B cell (primary cell): ENCODE measurements at regions not wholly inside any gene's neighbourhood (a gene's known extent, or its start where the extent isn't known, plus 50 kb on each side); places are given as distances from the start of the nearest gene placed in this dataset.

Source experiments
- ATAC-seq: fragments of 200-7000 bp; cut with Tn5 transposase; one replicate; pipeline ENCODE4 v1.10.0; 2021; ENCODE audit warnings: low read depth, mild to moderate bottlenecking, moderate number of reproducible peaks, moderate library complexity
- CTCF ChIA-PET: fragments of 350-600 bp; sonication (Branson Sonifier 250); formaldehyde crosslinking; loops from one replicate; lab custom pipeline; 2021; ENCODE audit warnings: antibody characterized with exemption, inconsistent platforms; lab: Charles Lee
- POLR2A ChIA-PET: fragments of 350-600 bp; sonication (Branson Sonifier 250); formaldehyde crosslinking; loops from one replicate; lab custom pipeline; 2021; ENCODE audit warnings: antibody characterized with exemption; lab: Charles Lee
- DNase-seq: peaks from one replicate; pipeline ENCODE4 v3.0.0; 2013
- H2AFZ ChIP-seq: 2 replicates; pipeline ENCODE4 v1.6.1; 2012; ENCODE audit warnings: mild to moderate bottlenecking, low read depth, low read length; ENCODE audit not compliant: insufficient read depth, poor library complexity, severe bottlenecking
- H3K27ac ChIP-seq, 2 donors: 1 replicate in 1 of 2; 2 replicates in 1 of 2; pipeline ENCODE4 v1.5.1; 2012 to 2013; ENCODE audit warnings: low read length in 2 of 2, mild to moderate bottlenecking in 2 of 2, moderate library complexity in 1 of 2
- H3K27me3 ChIP-seq, 4 experiments: fragments of 200-600 bp in 1 of 4; sonication (generic) in 1 of 4; replicated peaks in 1 of 4; 1 replicate in 2 of 4; 2 replicates in 2 of 4; pipeline versions ENCODE4 v1.6.1 to v1.7.0; 2013 to 2016; ENCODE audit warnings: low read length in 3 of 4, mild to moderate bottlenecking in 2 of 4, mixed read lengths in 1 of 4, moderate library complexity in 1 of 4; ENCODE audit not compliant: insufficient read depth in 4 of 4, control insufficient read depth in 3 of 4; ENCODE audit errors: control extremely low read depth in 1 of 4
- H3K36me3 ChIP-seq, 2 experiments: replicated peaks in 1 of 2; 1 replicate in 1 of 2; 2 replicates in 1 of 2; pipeline versions ENCODE4 v1.6.1 to v1.7.1; 2013; ENCODE audit warnings: low read length in 1 of 2; ENCODE audit not compliant: insufficient read depth in 2 of 2, control insufficient read depth in 1 of 2; ENCODE audit errors: control extremely low read depth in 1 of 2, extremely low read depth in 1 of 2
- H3K4me1 ChIP-seq, 2 donors: fragments of 200-600 bp in 1 of 2; sonication (generic) in 1 of 2; 1 replicate in 1 of 2; 2 replicates in 1 of 2; pipeline versions ENCODE4 v1.5.1 to v1.6.1; 2013 to 2017; ENCODE audit warnings: low read length in 2 of 2; ENCODE audit not compliant: control insufficient read depth in 2 of 2, insufficient read depth in 2 of 2
- H3K4me2 ChIP-seq: replicated peaks from 2 replicates; pipeline ENCODE3; 2012; ENCODE audit warnings: mild to moderate bottlenecking, low read depth, low read length; ENCODE audit not compliant: poor library complexity, severe bottlenecking
- H3K4me3 ChIP-seq, 5 experiments: fragments of 200-600 bp in 1 of 5; sonication (generic) in 1 of 5; 1 replicate in 3 of 5; 2 replicates in 2 of 5; pipeline versions ENCODE4 v1.5.1 to v1.7.0; 2011 to 2016; ENCODE audit warnings: low read length in 4 of 5, mild to moderate bottlenecking in 4 of 5, low read depth in 2 of 5, control low read depth in 1 of 5, moderate library complexity in 1 of 5; ENCODE audit not compliant: insufficient read depth in 1 of 5; ENCODE audit errors: control extremely low read depth in 1 of 5, extremely low read depth in 1 of 5
- H3K79me2 ChIP-seq: fragments of 200-600 bp; sonication (generic); one replicate; pipeline ENCODE4 v1.6.0; 2016; ENCODE audit warnings: low read length; ENCODE audit not compliant: control insufficient read depth, insufficient read depth
- H3K9ac ChIP-seq: fragments of 200-600 bp; sonication (generic); 2 replicates; pipeline ENCODE4 v1.6.1; 2017; ENCODE audit warnings: mild to moderate bottlenecking, low read length, moderate library complexity
- H3K9me3 ChIP-seq, 3 donors: one replicate each; pipeline versions ENCODE4 v1.6.1 to v1.7.1; 2013; ENCODE audit warnings: low read length in 2 of 3; ENCODE audit not compliant: control insufficient read depth in 2 of 3, insufficient read depth in 1 of 3; ENCODE audit errors: control extremely low read depth in 1 of 3
- H4K20me1 ChIP-seq: 2 replicates; pipeline ENCODE4 v1.6.0; 2012; ENCODE audit warnings: mild to moderate bottlenecking, low read length; ENCODE audit not compliant: insufficient read depth, control insufficient read depth, poor library complexity, severe bottlenecking
- H3K27ac Mint-ChIP-seq: one replicate; pipeline ENCODE4 v1.8.0; 2021; ENCODE audit warnings: mixed read lengths
- H3K27me3 Mint-ChIP-seq: one replicate; pipeline ENCODE4 v1.8.0; 2021; ENCODE audit warnings: mixed read lengths
- H3K4me1 Mint-ChIP-seq: one replicate; pipeline ENCODE4 v1.8.0; 2021; ENCODE audit warnings: mixed read lengths
- H3K4me3 Mint-ChIP-seq: one replicate; pipeline ENCODE4 v1.8.0; 2021; ENCODE audit warnings: mixed read lengths
- H3K9me3 Mint-ChIP-seq: one replicate; pipeline ENCODE4 v1.8.0; 2022; ENCODE audit warnings: mixed read lengths; ENCODE audit not compliant: insufficient read depth
- EZH2 ChIP-seq: IDR thresholded peaks from 2 replicates; pipeline ENCODE4 v1.6.1; 2012; ENCODE audit warnings: borderline replicate concordance, low read depth, mild to moderate bottlenecking, moderate library complexity, low read length; ENCODE audit not compliant: insufficient read depth, poor library complexity, severe bottlenecking
- WGBS: methylation state at CpG from one replicate; pipeline ENCODE4 v1.1.5; 2013; ENCODE audit warnings: missing lambda C conversion rate; ENCODE audit not compliant: insufficient coverage; 5-methylcytosine and 5-hydroxymethylcytosine counted together
- intact Hi-C: fragments of 100-400 bp; cut with micrococcal nuclease; formaldehyde crosslinking; loops from one replicate; pipeline ENCODE4 v1.10.0; 2022
- TF ChIP-seq, protein P1 (sequence below): fragments of 200-600 bp; IDR thresholded peaks from one replicate; pipeline ENCODE4 v1.8.0; 2022; ENCODE audit warnings: antibody characterized with exemption, mild to moderate bottlenecking

DNA sequence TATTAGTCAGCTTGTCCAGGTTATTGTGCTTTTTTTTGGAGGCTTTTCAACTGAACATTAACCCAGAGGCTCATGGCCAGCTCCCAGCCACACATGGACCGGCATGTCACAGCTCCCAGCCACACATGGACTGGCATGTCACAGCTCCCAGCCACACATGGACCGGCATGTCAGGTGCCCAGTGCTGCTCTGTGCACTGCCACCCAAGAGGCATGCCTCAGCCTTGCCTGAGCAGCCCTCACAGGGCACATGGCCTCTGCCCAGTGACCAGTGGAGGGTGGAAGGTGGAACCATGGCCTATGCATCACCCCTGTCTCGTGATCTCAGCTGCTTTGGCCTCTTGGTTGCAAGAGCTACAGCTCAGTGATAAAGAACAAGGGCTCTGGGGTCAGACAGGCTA, 119.8 kb downstream of the OAT start:
- H3K9me3 ChIP-seq, result peaks cover 0 to 28% (median 9%) of the 10 kb centered on the region in 3 donors
- H3K4me1 ChIP-seq, result no peaks in the 10 kb centered on the region
- Mint-ChIP-seq H3K27me3 (no peaks in the 10 kb centered on the region), H3K27ac (no peak overlapping the region), H3K4me1 (no peaks in the 10 kb centered on the region), H3K9me3 (peaks cover 7% of the 10 kb centered on the region), H3K4me3 (no peak overlapping the region)
- no peak for TF ChIP-seq EZH2
- TF ChIP-seq, protein P1, sequence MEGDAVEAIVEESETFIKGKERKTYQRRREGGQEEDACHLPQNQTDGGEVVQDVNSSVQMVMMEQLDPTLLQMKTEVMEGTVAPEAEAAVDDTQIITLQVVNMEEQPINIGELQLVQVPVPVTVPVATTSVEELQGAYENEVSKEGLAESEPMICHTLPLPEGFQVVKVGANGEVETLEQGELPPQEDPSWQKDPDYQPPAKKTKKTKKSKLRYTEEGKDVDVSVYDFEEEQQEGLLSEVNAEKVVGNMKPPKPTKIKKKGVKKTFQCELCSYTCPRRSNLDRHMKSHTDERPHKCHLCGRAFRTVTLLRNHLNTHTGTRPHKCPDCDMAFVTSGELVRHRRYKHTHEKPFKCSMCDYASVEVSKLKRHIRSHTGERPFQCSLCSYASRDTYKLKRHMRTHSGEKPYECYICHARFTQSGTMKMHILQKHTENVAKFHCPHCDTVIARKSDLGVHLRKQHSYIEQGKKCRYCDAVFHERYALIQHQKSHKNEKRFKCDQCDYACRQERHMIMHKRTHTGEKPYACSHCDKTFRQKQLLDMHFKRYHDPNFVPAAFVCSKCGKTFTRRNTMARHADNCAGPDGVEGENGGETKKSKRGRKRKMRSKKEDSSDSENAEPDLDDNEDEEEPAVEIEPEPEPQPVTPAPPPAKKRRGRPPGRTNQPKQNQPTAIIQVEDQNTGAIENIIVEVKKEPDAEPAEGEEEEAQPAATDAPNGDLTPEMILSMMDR, result no peak
- 93% methylated on average over 3 of the region's 3 CpGs for WGBS
- H3K27me3 ChIP-seq, result no peaks in the 10 kb centered on the region
- ChIA-PET POLR2A (no interaction called here), CTCF (no interaction called here)
- intact Hi-C loops, result no loop called here
- H3K36me3 ChIP-seq, result no peaks in the 10 kb centered on the region
- no peak overlapping the region for H3K4me2 ChIP-seq
- H3K27ac ChIP-seq, result no peak overlapping the region
- no peak overlapping the region for H2AFZ ChIP-seq
- H3K9ac ChIP-seq, result no peak overlapping the region
- no peaks in the 10 kb centered on the region for H4K20me1 ChIP-seq
- ATAC-seq (no peak), DNase-seq (no peak)
- no peak overlapping the region for H3K4me3 ChIP-seq
- H3K79me2 ChIP-seq, result no peaks in the 10 kb centered on the region

DNA sequence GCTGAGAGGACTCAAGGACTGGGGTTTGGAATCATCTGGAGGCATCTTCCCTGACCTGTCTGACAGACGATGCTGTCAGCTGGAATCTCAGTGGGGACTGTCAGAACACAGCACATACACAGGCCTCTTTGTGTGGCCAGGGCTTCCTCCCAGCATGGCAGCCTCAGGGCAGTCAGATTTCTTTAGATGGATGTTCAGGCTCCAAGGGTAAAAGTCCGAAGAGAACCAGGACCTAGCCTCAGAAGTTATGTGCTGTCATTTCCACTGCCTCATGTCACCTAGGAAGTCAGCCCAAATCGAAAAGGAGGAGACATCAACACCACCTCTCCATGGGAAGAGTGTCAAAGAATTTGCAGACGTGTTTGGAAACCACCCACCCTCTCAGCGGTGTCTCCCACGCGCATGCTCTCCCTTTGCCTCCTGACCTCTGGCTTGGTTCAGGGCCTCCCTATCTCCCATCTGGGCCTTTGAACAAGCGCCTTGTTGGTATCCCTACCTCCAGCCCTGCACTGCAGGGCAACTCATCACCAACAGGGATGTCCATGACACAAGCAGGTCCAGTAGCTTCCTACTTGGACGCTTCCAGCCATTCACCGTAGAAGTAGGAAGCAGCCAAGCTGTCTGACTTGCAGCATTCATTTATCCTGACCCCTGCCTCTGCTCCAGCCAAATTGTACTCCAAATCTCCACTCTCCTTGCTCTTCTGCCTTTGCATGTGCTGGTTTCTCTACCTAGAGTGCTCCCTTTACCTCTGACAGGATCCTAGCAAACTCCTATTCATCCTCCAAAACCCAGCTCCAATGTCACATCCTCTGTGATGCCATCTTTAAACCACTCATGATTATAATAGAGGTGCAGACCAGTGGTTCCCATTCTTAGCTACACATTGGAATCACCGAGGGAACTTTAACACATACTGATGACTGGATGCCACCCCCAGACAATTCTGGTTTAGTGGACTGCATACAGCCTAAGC, 121.6 kb downstream of the OAT start:
- Mint-ChIP-seq H3K27ac (no peak overlapping the region), H3K27me3 (no peaks in the 10 kb centered on the region), H3K4me3 (no peak overlapping the region), H3K4me1 (no peaks in the 10 kb centered on the region), H3K9me3 (peaks cover 7% of the 10 kb centered on the region)
- DNase-seq, result no peak
- no peak overlapping the region for H3K9ac ChIP-seq
- H3K4me2 ChIP-seq, result no peak overlapping the region
- no peaks in the 10 kb centered on the region for H3K36me3 ChIP-seq
- no peak overlapping the region for H2AFZ ChIP-seq
- ChIA-PET POLR2A (no interaction called here), CTCF (interaction anchor here (0.5 to 1.6 kb wide), 3 partner anchors 92 to 530 kb away, joined by 3 to 5 read pairs (median 4); no protein-coding TSS in a partner anchor)
- intact Hi-C loops, result no loop called here
- 93% methylated on average over 11 of the region's 11 CpGs for WGBS
- no peaks in the 10 kb centered on the region for H3K79me2 ChIP-seq
- no peak for ATAC-seq
- H3K27ac ChIP-seq, result no peak overlapping the region
- peaks cover 0 to 28% (median 9%) of the 10 kb centered on the region in 3 donors for H3K9me3 ChIP-seq
- no peaks in the 10 kb centered on the region for H3K27me3 ChIP-seq
- TF ChIP-seq EZH2, result no peak
- TF ChIP-seq, protein P1, result no peak
- H3K4me1 ChIP-seq, result no peaks in the 10 kb centered on the region
- H4K20me1 ChIP-seq, result no peaks in the 10 kb centered on the region
- no peak overlapping the region for H3K4me3 ChIP-seq
